ENCODE measurements at regions not wholly inside any gene's neighbourhood (a gene's known extent, or its start where the extent isn't known, plus 50 kb on each side); places are given as distances from the start of the nearest gene placed in this dataset.

DNA sequence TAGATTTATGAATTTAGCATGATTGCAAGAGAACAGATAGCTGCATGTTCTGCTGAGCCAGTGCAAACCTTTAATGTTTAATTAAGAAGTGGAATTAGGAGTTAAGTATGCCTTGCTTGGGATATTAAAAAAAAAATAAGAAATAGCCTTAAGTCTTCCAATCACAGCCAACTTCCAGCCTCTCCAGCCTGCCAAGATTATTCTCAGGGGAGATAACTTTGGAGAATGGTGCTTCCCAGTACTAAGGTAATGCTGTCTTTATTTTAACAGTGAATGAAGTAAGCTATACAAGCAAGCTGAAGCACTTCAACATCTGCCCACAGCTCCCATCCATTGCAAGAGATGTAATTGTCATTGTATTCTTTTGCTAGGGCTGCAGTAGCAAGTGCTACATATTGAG is 389.5 kb upstream of the ASIC2 start:
- TF ChIP-seq RAD21 (IDR thresholded peaks at IDR 0.05; ENCODE audit: low read depth) (no peak), EP300 (IDR thresholded peaks at IDR 0.05; ENCODE audit: borderline replicate concordance) (no peak), CREB1 (IDR thresholded peaks at IDR 0.05; ENCODE audit: low read depth) (no peak)

All from Ishikawa (cell line).